Heart right ventricle (tissue), 16 donors: ENCODE measurements at regions not wholly inside any gene's neighbourhood (a gene's known extent, or its start where the extent isn't known, plus 50 kb on each side); places are given as distances from the start of the nearest gene placed in this dataset.
A peak's percentile ranks its signal among the peaks of the same experiment; 100 is the strongest.

Experiments
- ATAC-seq, 8 donors: fragments of 200-7000 bp; cut with Tn5 transposase; one replicate each; pipeline ENCODE4 v1.9.1; 2020; ENCODE audit warnings: mild to moderate bottlenecking in 8 of 8, moderate library complexity in 8 of 8, moderate number of reproducible peaks in 1 of 8
- DNase-seq, 2 donors: peaks; one replicate each; pipeline ENCODE4 v3.0.0-alpha.2; 2020
- H3K27ac ChIP-seq, 10 donors: fragments of 200-600 bp; sonication (generic) in 2 of 10; one replicate each; pipeline versions ENCODE4 v1.5.0 to v1.8.0; 2020 to 2022; ENCODE audit warnings: mild to moderate bottlenecking in 3 of 10
- H3K27me3 ChIP-seq, 7 donors: fragments of 200-600 bp; one replicate each; pipeline ENCODE4 v1.8.0; 2021 to 2022; ENCODE audit warnings: mild to moderate bottlenecking in 2 of 7
- H3K36me3 ChIP-seq, 9 donors: fragments of 200-600 bp; sonication (generic) in 1 of 9; one replicate each; pipeline versions ENCODE4 v1.5.0 to v1.8.0; 2020 to 2022; ENCODE audit warnings: mild to moderate bottlenecking in 2 of 9
- H3K4me1 ChIP-seq, 9 donors: fragments of 200-600 bp; sonication (generic) in 1 of 9; one replicate each; pipeline versions ENCODE4 v1.5.0 to v1.8.0; 2020 to 2022; ENCODE audit warnings: mild to moderate bottlenecking in 4 of 9
- H3K4me3 ChIP-seq, 10 donors: fragments of 200-600 bp; sonication (generic) in 2 of 10; one replicate each; pipeline versions ENCODE4 v1.5.0 to v1.8.0; 2020 to 2022; ENCODE audit warnings: mild to moderate bottlenecking in 7 of 10, moderate library complexity in 2 of 10
- H3K9me3 ChIP-seq, 11 donors: fragments of 200-600 bp in 10 of 11; sonication (generic) in 2 of 11; one replicate each; pipeline versions ENCODE4 v1.5.0 to v1.8.0; 2013 to 2022; ENCODE audit warnings: mild to moderate bottlenecking in 2 of 11, control low read depth in 1 of 11, moderate library complexity in 1 of 11
- WGBS, 2 donors: extraction: QIAGEN DNeasy Blood & Tissue Kit; methylation state at CpG; one replicate each; pipeline ENCODE4 v1.1.7; 2013; ENCODE audit warnings: inconsistent platforms in 1 of 2; 5-methylcytosine and 5-hydroxymethylcytosine counted together
- intact Hi-C, 10 donors: fragments of 100-400 bp; cut with DNase I; formaldehyde crosslinking; loops; one replicate each; pipeline versions ENCODE4 v1.11.1 to v1.14.2; 2022
- TF ChIP-seq, protein P1 (sequence below), 9 donors: fragments of 200-600 bp; sonication (generic) in 2 of 9; IDR thresholded peaks; one replicate each; pipeline versions ENCODE4 v1.5.0 to v1.8.0; 2021 to 2022; ENCODE audit warnings: antibody characterized with exemption in 9 of 9, mild to moderate bottlenecking in 5 of 9, moderate library complexity in 1 of 9
- donor health status: Arrhythmogenic right ventricular cardiomyopathy.
- donor health status: ischemic (EF 13 %, LVEDD 7.1; RV severe dilation, severe dysfunction).
- donor health status: healthy with polysubstance abuse.
- donor health status: DM: no; HTN: yes; CAD: no.
- donor health status: DM: no; HTN: no; CAD: no.
- donor health status: ischemic (EF 25% LVEDD 6.9; RV normal size, moderate dysfunction).
- donor health status: ischemic (EF 25% LVEDD 5.7; RV mildly dilated, moderate dysfunction).
- donor health status: healthy.
- donor health status: DM: yes; HTN: yes; CAD: no.
- donor health status: Ischemic cardiomyopathy.
- donor health status: ischemic (EF 35%, LVEDD 5.7; RV mildly dilated, moderate dysfunction).
- donor health status: nonischemic (EF 11% LVEDD 7.7; RV severe dilation, severe dysfunction).
- donor health status: DM: yes; HTN: yes; CAD: no.
- donor health status: PGD.
- donor health status: ischemic (EF 29% LVEDD 5.4; RV normal size, mild dysfunction).
- donor health status: nonischemic (EF 23%, LVEDD 6.1; RV moderate dilation, normal function).

GRCh38 chr6:6538261-6538660, 50.3 kb upstream of the LY86 start:
- WGBS, 2 donors: 30 to 41% methylated on average over 4 of the region's 4 CpGs
- Histone ChIP-seq H3K27me3 (no peaks in the 10 kb centered on the region), H3K4me1 (peaks cover 0 to 23% (median 16%) of the 10 kb centered on the region in 9 donors), H3K9me3 (no peaks in the 10 kb centered on the region), H3K27ac (peak overlapping the region in 4 of 10 donors; percentile 23 to 58 (median 38)), H3K36me3 (no peaks in the 10 kb centered on the region), H3K4me3 (no peak overlapping the region)
- intact Hi-C loops: no loop called here
- ATAC-seq: peak in 7 of 8 donors; percentile 38 to 81 (median 75)
- no peak for DNase-seq
- TF ChIP-seq, protein P1, sequence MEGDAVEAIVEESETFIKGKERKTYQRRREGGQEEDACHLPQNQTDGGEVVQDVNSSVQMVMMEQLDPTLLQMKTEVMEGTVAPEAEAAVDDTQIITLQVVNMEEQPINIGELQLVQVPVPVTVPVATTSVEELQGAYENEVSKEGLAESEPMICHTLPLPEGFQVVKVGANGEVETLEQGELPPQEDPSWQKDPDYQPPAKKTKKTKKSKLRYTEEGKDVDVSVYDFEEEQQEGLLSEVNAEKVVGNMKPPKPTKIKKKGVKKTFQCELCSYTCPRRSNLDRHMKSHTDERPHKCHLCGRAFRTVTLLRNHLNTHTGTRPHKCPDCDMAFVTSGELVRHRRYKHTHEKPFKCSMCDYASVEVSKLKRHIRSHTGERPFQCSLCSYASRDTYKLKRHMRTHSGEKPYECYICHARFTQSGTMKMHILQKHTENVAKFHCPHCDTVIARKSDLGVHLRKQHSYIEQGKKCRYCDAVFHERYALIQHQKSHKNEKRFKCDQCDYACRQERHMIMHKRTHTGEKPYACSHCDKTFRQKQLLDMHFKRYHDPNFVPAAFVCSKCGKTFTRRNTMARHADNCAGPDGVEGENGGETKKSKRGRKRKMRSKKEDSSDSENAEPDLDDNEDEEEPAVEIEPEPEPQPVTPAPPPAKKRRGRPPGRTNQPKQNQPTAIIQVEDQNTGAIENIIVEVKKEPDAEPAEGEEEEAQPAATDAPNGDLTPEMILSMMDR (IDR thresholded peaks at IDR 0.05): no peak
